ENCODE measurements at regions not wholly inside any gene's neighbourhood (a gene's known extent, or its start where the extent isn't known, plus 50 kb on each side); places are given as distances from the start of the nearest gene placed in this dataset.

- no peak for DNase-seq (ENCODE audit: low spot score)
Observed at GRCh38 chr2:128380061-128380889, 61.6 kb upstream of the HS6ST1 start.

- DNase-seq (ENCODE audit: low spot score), result no peak
Observed at GRCh38 chr2:128380961-128381938, 62.6 kb upstream of the HS6ST1 start.

- no peak for DNase-seq (ENCODE audit: low spot score)
Observed at GRCh38 chr2:128384446-128384845, 65.8 kb upstream of the HS6ST1 start.

- DNase-seq (ENCODE audit: low spot score), result no peak
Observed at GRCh38 chr2:128384956-128385355, 66.3 kb upstream of the HS6ST1 start.

- DNase-seq (ENCODE audit: low spot score), result no peak
Observed at GRCh38 chr2:128385365-128385764, 66.7 kb upstream of the HS6ST1 start.

- DNase-seq (ENCODE audit: low spot score), result no peak
Observed at GRCh38 chr2:128386066-128386465, 67.4 kb upstream of the HS6ST1 start.

- no peak for DNase-seq (ENCODE audit: low spot score)
Observed at GRCh38 chr2:128388499-128388941, 69.9 kb upstream of the HS6ST1 start.

- DNase-seq (ENCODE audit: low spot score), result no peak
Observed at GRCh38 chr2:128389388-128390086, 70.9 kb upstream of the HS6ST1 start.

GRCh38 chr2:128390256-128390990, 71.8 kb upstream of the HS6ST1 start:
- DNase-seq (ENCODE audit: low spot score), result no peak

- DNase-seq (ENCODE audit: low spot score), result no peak
Observed at GRCh38 chr2:128390991-128391630, 72.4 kb upstream of the HS6ST1 start.

GRCh38 chr2:128391679-128392078, 73.0 kb upstream of the HS6ST1 start:
- no peak for DNase-seq (ENCODE audit: low spot score)

GRCh38 chr2:128392207-128392606, 73.5 kb upstream of the HS6ST1 start:
- no peak for DNase-seq (ENCODE audit: low spot score)

- no peak for DNase-seq (ENCODE audit: low spot score)
Observed at GRCh38 chr2:128394007-128394730, 75.5 kb upstream of the HS6ST1 start.

GRCh38 chr2:128395196-128395595, 76.5 kb upstream of the HS6ST1 start:
- no peak for DNase-seq (ENCODE audit: low spot score)

GRCh38 chr2:128395640-128396499, 77.2 kb upstream of the HS6ST1 start:
- no peak for DNase-seq (ENCODE audit: low spot score)

GRCh38 chr2:128396500-128396891, 77.8 kb upstream of the HS6ST1 start:
- no peak for DNase-seq (ENCODE audit: low spot score)

GRCh38 chr2:128396946-128397345, 78.3 kb upstream of the HS6ST1 start:
- no peak for DNase-seq (ENCODE audit: low spot score)

GRCh38 chr2:128399256-128399655, 80.6 kb upstream of the HS6ST1 start:
- no peak for DNase-seq (ENCODE audit: low spot score)

GRCh38 chr2:128399690-128400291, 81.1 kb upstream of the HS6ST1 start:
- DNase-seq (ENCODE audit: low spot score), result no peak
